HG03354 (cell line): ENCODE measurements at regions not wholly inside any gene's neighbourhood (a gene's known extent, or its start where the extent isn't known, plus 50 kb on each side); places are given as distances from the start of the nearest gene placed in this dataset.

ENCODE experiments used
- ATAC-seq: cut with Tn5 transposase; IDR thresholded peaks from one replicate; pipeline ENCODE4 v1.9.1; 2021; ENCODE audit warnings: mild to moderate bottlenecking; ENCODE audit not compliant: unreplicated experiment, poor library complexity, severe bottlenecking

GRCh38 chr1:103854279-103854678 is 104.6 kb downstream of the AMY1C start:
- ATAC-seq: no peak

GRCh38 chr1:103859721-103860120 is 110.0 kb downstream of the AMY1C start:
- ATAC-seq: no peak

- ATAC-seq: no peak
These were observed 149.1 kb downstream of the AMY1C start for GRCh38 chr1:103898576-103899345.

DNA sequence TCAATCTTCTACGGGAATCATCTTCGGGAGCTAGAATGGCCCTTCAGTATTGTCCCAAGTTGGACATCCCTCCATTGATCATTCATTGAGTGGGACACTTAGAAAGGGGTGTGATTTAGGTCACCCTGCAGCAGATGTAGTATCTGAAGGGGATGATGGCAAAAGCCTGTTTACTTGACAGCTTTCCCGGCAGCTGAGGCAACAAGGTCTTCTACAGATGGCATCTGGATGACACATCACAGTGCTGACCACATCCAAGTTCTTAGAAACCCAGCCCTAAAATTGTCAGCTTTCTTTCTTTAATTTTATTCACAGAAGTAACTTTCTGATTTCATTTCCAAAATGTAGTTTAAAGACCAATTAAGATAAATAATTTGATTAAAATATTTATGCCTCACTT is 150.3 kb downstream of the AMY1C start:
- no peak for ATAC-seq

GRCh38 chr1:103901072-103901471 is 151.4 kb downstream of the AMY1C start:
- ATAC-seq: no peak

GRCh38 chr1:103905363-103905762 is 155.7 kb downstream of the AMY1C start:
- no peak for ATAC-seq

- no peak for ATAC-seq
These were observed 161.8 kb downstream of the AMY1C start for GRCh38 chr1:103911450-103911849.

- ATAC-seq: no peak
These were observed 168.1 kb downstream of the AMY1C start for GRCh38 chr1:103917795-103918194.

DNA sequence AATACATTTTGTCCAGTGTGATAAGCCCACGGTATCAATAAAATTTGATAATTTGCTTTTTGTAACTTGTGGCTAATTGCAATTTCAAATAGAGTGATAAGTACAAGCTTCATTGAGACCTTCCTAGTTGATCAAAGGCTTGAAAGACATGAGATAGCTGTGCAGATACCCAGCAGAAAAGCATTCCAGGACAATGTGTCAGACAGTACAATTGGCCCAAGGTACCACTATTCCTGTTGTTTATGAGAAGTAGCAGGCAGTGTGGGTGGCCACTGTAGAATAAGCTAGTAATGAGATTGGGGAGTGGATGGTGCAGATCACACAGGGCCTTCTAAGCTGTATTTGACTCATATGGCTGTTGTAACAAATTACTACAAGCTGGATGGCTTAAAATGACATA is 182.2 kb downstream of the AMY1C start:
- no peak for ATAC-seq

DNA sequence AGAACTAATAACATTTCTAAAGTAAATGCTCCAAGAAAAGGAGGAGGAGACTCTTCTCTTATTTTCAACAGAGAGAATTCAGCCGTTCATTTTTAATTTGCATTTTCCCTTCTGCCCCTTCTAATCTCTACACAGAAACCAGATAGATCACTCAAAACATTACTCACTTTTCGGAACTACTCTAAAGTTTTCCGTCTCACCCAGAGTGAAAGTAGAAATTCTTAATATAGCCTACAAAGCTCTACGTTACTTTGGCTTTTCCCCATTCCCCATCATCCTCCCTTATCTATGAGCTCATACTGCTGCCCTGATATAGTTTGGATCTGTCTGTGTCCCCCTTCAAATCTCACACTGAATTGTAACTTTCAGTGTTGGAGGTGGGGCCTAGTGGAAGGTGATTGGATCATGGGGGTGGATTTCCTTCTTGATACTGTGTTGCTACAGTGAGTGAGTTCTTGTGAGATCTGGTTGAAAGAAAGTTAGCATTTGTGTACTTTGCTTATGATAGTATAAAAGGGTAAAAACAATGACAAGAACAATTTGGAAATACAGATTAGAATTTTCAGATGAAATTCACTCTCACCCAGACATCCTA is 188.2 kb downstream of the AMY1C start:
- no peak for ATAC-seq

DNA sequence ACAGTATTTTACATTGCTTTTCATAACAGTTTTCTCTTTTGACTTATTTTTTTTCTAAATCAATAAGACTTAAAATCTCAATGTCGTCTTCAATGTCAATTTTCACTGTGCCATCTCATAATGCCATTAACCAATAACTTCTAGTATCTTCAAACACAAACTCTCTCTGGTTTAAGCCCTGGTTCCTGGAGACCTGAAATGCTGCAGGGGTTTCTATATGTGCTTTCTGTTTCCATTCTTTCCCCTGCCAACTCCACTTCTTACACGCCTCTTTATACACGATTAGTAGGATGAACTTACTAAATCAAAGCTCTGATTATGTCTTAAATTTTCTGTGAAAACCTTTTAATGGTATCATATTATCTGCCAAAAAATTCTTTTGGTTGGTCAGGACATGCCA is 191.4 kb downstream of the AMY1C start:
- ATAC-seq: no peak

DNA sequence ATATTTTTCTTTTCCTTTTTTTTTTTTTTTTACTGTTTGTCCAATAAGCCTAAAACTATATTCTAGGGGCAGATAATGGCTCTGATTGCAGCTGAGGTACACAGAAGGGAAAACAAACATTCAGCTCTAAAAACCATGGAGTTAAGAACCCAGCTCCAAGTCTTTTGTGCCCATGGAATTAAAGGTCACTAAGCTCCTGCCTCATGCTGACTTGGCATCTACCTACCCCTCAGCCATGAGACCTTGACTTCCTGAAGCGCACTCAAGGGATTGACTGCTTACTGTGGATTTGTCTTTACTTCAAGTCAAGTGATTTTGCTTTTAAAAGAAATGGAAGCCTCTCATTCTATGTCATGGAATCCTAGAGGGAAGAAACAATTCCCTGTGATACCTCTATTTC is 192.3 kb downstream of the AMY1C start:
- no peak for ATAC-seq

DNA sequence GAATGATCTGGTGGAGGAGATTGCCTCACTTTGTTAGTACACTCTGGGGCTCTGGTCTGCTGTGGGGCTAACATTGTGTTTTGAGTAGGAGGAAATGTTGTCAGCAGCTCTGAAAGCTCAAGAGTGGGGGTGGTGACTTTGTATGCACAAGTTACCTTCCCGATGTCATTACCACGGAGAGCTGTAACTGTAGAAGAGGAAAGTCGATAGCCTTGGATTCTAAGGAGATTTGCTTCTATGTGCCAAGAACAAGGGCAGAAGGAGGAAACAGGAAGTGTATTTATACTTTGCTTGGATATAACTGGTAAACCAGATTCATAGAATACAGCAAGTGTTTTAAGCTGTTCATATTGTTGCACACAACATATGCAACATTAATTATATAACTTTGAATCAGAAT is 196.1 kb downstream of the AMY1C start:
- no peak for ATAC-seq

DNA sequence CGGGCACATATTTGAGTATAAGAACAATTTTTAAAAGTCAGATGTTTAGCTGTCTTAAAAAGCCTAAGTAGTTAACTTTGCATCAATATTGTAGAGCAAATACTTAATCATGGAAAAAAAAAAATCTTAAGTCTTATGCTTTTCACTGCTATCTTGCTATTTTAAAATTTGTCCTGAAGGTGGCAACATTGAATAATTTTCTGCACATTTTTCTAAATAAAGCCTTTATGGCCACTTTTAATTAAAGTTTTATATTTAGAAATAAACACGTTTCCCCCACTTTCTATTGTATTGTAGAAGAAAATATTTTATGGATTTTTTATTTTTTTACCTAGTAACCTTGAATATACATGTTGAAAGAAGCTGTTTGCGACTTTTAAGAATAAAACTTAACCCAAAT is 198.8 kb downstream of the AMY1C start:
- no peak for ATAC-seq

DNA sequence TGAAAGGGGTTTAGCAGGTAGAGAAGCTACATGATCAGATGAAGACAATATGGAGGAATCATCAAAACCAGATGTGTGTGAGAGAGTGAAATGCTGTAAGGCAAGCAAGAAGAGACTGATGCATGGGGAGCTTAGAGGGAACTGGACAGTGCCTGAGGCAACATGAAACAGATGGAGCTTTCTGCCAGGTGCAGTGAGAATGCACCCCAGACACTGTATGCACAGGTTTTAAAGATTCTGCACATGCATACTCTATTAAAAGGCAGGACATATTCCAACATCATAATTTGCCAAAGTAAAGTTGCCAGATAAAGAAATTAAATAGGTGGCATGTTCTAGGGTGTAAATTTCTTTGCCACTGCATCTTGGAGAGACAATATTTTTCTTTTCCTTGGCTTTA is 200.1 kb downstream of the AMY1C start:
- no peak for ATAC-seq

DNA sequence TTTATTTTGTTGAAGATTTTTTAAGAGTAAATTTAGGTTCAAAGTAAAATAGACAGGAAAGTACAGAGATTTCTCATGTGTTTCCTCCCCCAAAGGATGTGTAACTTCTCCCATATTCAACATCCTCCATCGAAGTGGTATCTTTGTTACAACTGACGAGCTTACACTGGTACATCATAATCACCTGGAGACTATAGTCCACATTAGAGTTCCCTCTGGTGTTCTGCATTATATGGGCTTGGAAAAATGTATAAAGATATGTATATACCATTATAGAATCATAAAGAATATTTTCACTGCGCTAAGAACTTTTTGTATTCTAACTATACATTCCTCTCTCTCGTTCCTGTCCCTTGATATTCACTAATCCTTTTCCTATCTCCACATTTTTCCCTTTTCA is 203.7 kb downstream of the AMY1C start:
- ATAC-seq: no peak

DNA sequence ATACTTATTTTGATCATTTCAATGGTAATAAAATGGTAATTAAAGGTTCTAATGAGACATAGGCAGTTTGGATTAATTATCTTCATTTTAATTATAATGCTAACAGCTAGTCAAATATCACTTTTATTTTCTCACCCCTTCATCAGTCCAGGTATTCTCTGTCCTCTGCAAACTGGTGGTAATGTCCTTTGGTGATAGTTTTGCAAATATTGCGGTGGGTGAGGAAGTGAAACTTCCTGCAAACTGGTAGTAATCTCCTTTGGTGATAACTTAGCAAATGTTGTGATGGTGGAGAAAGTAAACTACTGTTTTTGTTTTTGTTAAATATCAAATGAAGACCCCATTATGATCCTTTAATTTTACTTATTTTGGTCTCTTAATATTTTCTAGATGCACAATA is 209.0 kb downstream of the AMY1C start:
- ATAC-seq: no peak

- no peak for ATAC-seq
These were observed 209.9 kb downstream of the AMY1C start for GRCh38 chr1:103959565-103959964.

DNA sequence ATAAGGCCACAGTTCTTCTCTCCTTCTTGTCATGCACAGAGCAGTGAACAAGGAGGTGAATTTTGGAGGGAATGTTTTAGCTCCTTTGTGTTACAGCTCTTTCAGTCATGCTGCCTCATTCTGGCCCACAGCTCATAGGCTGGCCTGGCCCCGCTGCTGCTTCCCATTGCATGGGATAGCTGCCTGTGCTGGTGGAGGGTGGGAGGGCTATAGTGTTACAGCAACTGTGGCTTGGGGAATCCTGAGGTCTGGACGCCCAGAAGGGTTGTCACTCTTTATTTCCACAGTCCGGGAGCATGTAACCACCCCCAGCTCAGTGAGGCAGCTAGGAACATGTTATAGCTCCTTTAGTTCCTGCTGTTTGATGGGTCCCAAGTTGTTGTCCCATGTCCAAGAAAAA is 210.3 kb downstream of the AMY1C start:
- ATAC-seq: no peak

GRCh38 chr1:103960710-103961109 is 211.0 kb downstream of the AMY1C start:
- no peak for ATAC-seq

DNA sequence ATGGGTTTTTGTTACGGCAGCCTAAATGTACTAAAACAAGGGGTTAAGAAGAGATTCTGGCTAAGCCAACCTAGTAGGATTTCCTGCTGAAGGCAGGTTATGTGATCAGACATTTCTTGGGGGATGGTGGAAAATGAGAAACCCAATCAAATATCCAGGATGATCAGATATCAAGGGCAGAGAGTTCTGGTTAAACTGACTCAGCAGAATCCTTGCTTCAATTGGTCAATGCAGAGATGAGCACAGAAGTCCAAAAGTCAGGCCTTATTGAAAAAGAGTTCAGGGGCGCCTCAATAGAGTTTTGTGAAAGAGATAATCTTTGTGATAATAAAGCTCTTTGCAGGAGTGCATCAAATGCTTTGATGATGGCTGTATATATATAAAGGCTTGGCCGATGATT is 237.1 kb downstream of the AMY1C start:
- ATAC-seq: no peak

DNA sequence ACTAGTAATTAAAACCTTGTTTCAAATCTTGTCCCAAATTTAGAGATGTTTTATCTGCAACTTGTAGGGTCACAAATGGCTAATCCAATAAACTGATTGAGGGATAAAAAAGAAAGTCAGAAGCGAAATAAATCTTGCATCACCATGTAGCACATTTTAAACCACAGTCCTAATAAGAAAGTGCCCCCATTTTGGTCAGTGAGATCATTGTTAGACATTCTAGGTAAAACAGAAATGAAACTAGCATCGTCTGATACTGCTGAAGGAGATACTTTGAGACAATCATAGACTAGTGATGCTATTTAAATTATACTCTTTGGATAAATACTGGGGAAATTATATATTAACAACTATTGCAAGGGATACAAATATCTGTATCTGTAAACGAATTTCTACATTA is 247.9 kb downstream of the AMY1C start:
- ATAC-seq: no peak
